GM12878 (cell line): ENCODE measurements at regions not wholly inside any gene's neighbourhood (a gene's known extent, or its start where the extent isn't known, plus 50 kb on each side); places are given as distances from the start of the nearest gene placed in this dataset.

ENCODE experiments used
- ATAC-seq: fragments of 200-7000 bp; cut with Tn5 transposase; 3 replicates; pipeline ENCODE4 v1.9.1; 2020; ENCODE audit warnings: mild to moderate bottlenecking, moderate library complexity
- BruUV-seq: library from RNA; stranded (reverse); fragments of 400-500 nt; replicated peaks from 2 replicates; lab custom pipeline; 2021; lab: Mats Ljungman, UMichigan
- CTCF ChIA-PET: fragments of 300-600 bp; sonication (Branson Sonifier 250); formaldehyde crosslinking; extraction: SDS; loops from one replicate; lab custom pipeline; 2021; ENCODE audit warnings: inconsistent platforms; lab: Yijun Ruan, JAX
- POLR2A ChIA-PET: fragments of 350-600 bp; formaldehyde crosslinking; extraction: SDS; loops from one replicate; lab custom pipeline; 2021; ENCODE audit warnings: inconsistent platforms; lab: Charles Lee
- RAD21 ChIA-PET: fragments of 300-600 bp; sonication (Branson Sonifier 250); formaldehyde crosslinking; loops from one replicate; lab custom pipeline; 2023; ENCODE audit warnings: antibody characterized with exemption; ENCODE audit not compliant: unreplicated experiment; lab: Charles Lee
- SMC1A ChIA-PET: fragments of 300-600 bp; sonication (Branson Sonifier 250); formaldehyde crosslinking; loops from one replicate; lab custom pipeline; 2023; ENCODE audit not compliant: unreplicated experiment, uncharacterized antibody; lab: Charles Lee
- DNase-seq: peaks from one replicate; pipeline ENCODE4 v3.0.0-alpha.2; 2011; ENCODE audit warnings: low read depth, low spot score
- FAIRE-seq: peaks from 3 replicates; lab custom pipeline; 2011; peaks lifted over from hg19 to GRCh38; lab: Jason Lieb, UNC
- H2AFZ ChIP-seq: 2 replicates; pipeline ENCODE4 v1.6.0; 2011; ENCODE audit warnings: low read depth, low read length, control low read depth; ENCODE audit not compliant: control insufficient read depth
- H3K27ac ChIP-seq: 2 replicates; pipeline ENCODE4 v1.5.1; 2011; ENCODE audit warnings: control low read depth; ENCODE audit not compliant: control insufficient read depth, insufficient read depth
- H3K27me3 ChIP-seq, 2 experiments: replicated peaks in 1 of 2; 2 replicates each; pipeline versions ENCODE4 v1.6.0 to v1.6.1; 2011; ENCODE audit warnings: low read length in 1 of 2; ENCODE audit not compliant: control insufficient read depth in 2 of 2, insufficient read depth in 2 of 2
- H3K36me3 ChIP-seq, 2 experiments: 2 replicates each; pipeline ENCODE4 v1.5.1; 2011; ENCODE audit warnings: low read length in 1 of 2; ENCODE audit not compliant: control insufficient read depth in 2 of 2, insufficient read depth in 2 of 2
- H3K4me1 ChIP-seq: 2 replicates; pipeline ENCODE4 v1.6.1; 2011; ENCODE audit warnings: mild to moderate bottlenecking, low read length, moderate library complexity, mixed read lengths; ENCODE audit not compliant: control insufficient read depth, insufficient read depth
- H3K4me2 ChIP-seq: 2 replicates; pipeline ENCODE4 v1.6.0; 2011; ENCODE audit warnings: control low read depth; ENCODE audit not compliant: control insufficient read depth, insufficient read depth
- H3K4me3 ChIP-seq: fragments of 200-600 bp; sonication (generic); 2 replicates; pipeline ENCODE4 v1.5.1; 2016
- H3K79me2 ChIP-seq: 2 replicates; pipeline ENCODE4 v1.6.0; 2011; ENCODE audit warnings: low read length; ENCODE audit not compliant: control insufficient read depth, insufficient read depth
- H3K9ac ChIP-seq: 2 replicates; pipeline ENCODE4 v1.8.0; 2011; ENCODE audit warnings: low read length, control low read depth, mixed read lengths; ENCODE audit not compliant: control insufficient read depth, insufficient read depth
- H3K9me3 ChIP-seq: replicated peaks from 3 replicates; pipeline ENCODE4 v1.5.1; 2011; ENCODE audit warnings: mild to moderate bottlenecking, low read length; ENCODE audit not compliant: control insufficient read depth, insufficient read depth
- H4K20me1 ChIP-seq: 2 replicates; pipeline ENCODE4 v1.6.0; 2011; ENCODE audit not compliant: control insufficient read depth, insufficient read depth
- CTCF ChIP-seq, 3 experiments: IDR thresholded peaks in 2 of 3; conservative IDR thresholded peaks in 1 of 3; 2 replicates each; pipeline ENCODE4 v1.5.1; 2011; ENCODE audit warnings: low read depth in 3 of 3, low read length in 3 of 3, mild to moderate bottlenecking in 3 of 3, control low read depth in 2 of 3, moderate library complexity in 2 of 3, inconsistent platforms in 1 of 3, mixed read lengths in 1 of 3; ENCODE audit not compliant: control insufficient read depth in 2 of 3, insufficient read depth in 1 of 3; ENCODE audit errors: extremely low read depth in 1 of 3
- WGBS: methylation state at CpG from one replicate; pipeline ENCODE4 v1.1.6; 2016; ENCODE audit warnings: low lambda C conversion rate; ENCODE audit not compliant: insufficient replicate concordance, insufficient coverage; ENCODE audit errors: missing lambda C conversion rate; 5-methylcytosine and 5-hydroxymethylcytosine counted together
- in situ Hi-C: fragments of 300-500 bp; cut with MboI; formaldehyde crosslinking; loops from 9 replicates; pipeline ENCODE4 v1.14.3; 2018; ENCODE audit warnings: mixed read lengths
- intact Hi-C: fragments of 100-400 bp; cut with micrococcal nuclease; formaldehyde crosslinking; loops from one replicate; pipeline ENCODE4 v1.14.2; 2022; ENCODE audit not compliant: unreplicated experiment
- TF ChIP-seq, protein P1 (sequence below): fragments of 450-650 bp; IDR thresholded peaks from 2 replicates; pipeline ENCODE4 v1.6.1; 2014; ENCODE audit warnings: mild to moderate bottlenecking

- Histone ChIP-seq H3K4me2 (no peak overlapping the region), H3K27me3 (no peaks in the 10 kb centered on the region), H4K20me1 (no peaks in the 10 kb centered on the region), H3K4me1 (no peaks in the 10 kb centered on the region)
- ChIA-PET POLR2A (interaction anchor here (0.5 kb wide), 1 partner anchor 14 kb away, joined by 3 read pairs; no protein-coding TSS in a partner anchor), CTCF (interaction anchor here (1.2 to 13.0 kb wide), 7 partner anchors 8 to 177 kb away, joined by 3 to 320 read pairs (median 77); no protein-coding TSS in a partner anchor), SMC1A (interaction anchor here (0.8 to 7.5 kb wide), 14 partner anchors 9 to 307 kb away, joined by 3 to 98 read pairs (median 4); no protein-coding TSS in a partner anchor)
- 60% methylated on average over 2 of the region's 2 CpGs for WGBS
- no TSS peak for BruUV-seq
- peak in 1 of 3 experiments; percentile 6; a peak in 1 of 6 replicates for TF ChIP-seq CTCF (IDR thresholded peaks at IDR 0.05 in 2 of 3, conservative IDR thresholded peaks at IDR 0.05 in 1 of 3; ENCODE audit: control insufficient read depth in 2 of 3, extremely low read depth in 1 of 3, insufficient read depth in 1 of 3, low read depth in 3 of 3, low read length in 3 of 3)
- TF ChIP-seq, protein P1, sequence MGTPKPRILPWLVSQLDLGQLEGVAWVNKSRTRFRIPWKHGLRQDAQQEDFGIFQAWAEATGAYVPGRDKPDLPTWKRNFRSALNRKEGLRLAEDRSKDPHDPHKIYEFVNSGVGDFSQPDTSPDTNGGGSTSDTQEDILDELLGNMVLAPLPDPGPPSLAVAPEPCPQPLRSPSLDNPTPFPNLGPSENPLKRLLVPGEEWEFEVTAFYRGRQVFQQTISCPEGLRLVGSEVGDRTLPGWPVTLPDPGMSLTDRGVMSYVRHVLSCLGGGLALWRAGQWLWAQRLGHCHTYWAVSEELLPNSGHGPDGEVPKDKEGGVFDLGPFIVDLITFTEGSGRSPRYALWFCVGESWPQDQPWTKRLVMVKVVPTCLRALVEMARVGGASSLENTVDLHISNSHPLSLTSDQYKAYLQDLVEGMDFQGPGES: no peak
- TF ChIP-seq, all 136 proteins: peak for 1
- no peak for DNase-seq
- H3K27ac ChIP-seq: no peak overlapping the region
- no peak overlapping the region for H3K9ac ChIP-seq
- RAD21 ChIA-PET: interaction anchor here (1.0 to 1.6 kb wide), 5 partner anchors 10 to 180 kb away, joined by 3 to 7 read pairs (median 5); no protein-coding TSS in a partner anchor
- ATAC-seq: no peak
- H3K4me3 ChIP-seq: no peak overlapping the region
- intact Hi-C loops: no loop called here
- no peak for FAIRE-seq
- no peaks in the 10 kb centered on the region for H3K36me3 ChIP-seq
- H3K79me2 ChIP-seq: no peaks in the 10 kb centered on the region
- no peak overlapping the region for H2AFZ ChIP-seq
- in situ Hi-C loops: no loop called here
- no peaks in the 10 kb centered on the region for H3K9me3 ChIP-seq
Measured at GRCh38 chr4:112942077-112942476, 107.4 kb upstream of the ANK2 start.
